ENCODE measurements at regions not wholly inside any gene's neighbourhood (a gene's known extent, or its start where the extent isn't known, plus 50 kb on each side); places are given as distances from the start of the nearest gene placed in this dataset.
A peak's percentile ranks its signal among the peaks of the same experiment; 100 is the strongest.

GRCh38 chr17:73803964-73804435 is 159.8 kb upstream of the SDK2 start:
- DNase-seq = no peak

GRCh38 chr17:73806768-73807167 is 162.5 kb upstream of the SDK2 start:
- no peak for DNase-seq

GRCh38 chr17:73813201-73813600 is 169.0 kb upstream of the SDK2 start:
- DNase-seq = no peak

- no peak for DNase-seq
These were observed 169.8 kb upstream of the SDK2 start for GRCh38 chr17:73814075-73814474.

- DNase-seq = no peak
These were observed 171.2 kb upstream of the SDK2 start for GRCh38 chr17:73815474-73815873.

- no peak for DNase-seq
These were observed 175.5 kb upstream of the SDK2 start for GRCh38 chr17:73819440-73820395.

GRCh38 chr17:73820686-73821448 is 176.6 kb upstream of the SDK2 start:
- peak in 4 of 51 donors; percentile 5 to 30 (median 11) for DNase-seq

GRCh38 chr17:73821665-73822064 is 177.4 kb upstream of the SDK2 start:
- no peak for DNase-seq

GRCh38 chr17:73822371-73822770 is 178.1 kb upstream of the SDK2 start:
- DNase-seq = no peak

GRCh38 chr17:73823684-73824083 is 179.4 kb upstream of the SDK2 start:
- no peak for DNase-seq

- DNase-seq = no peak
These were observed 180.1 kb upstream of the SDK2 start for GRCh38 chr17:73824321-73824720.

- no peak for DNase-seq
These were observed 182.1 kb upstream of the SDK2 start for GRCh38 chr17:73826181-73826871.

- no peak for DNase-seq
These were observed 182.6 kb upstream of the SDK2 start for GRCh38 chr17:73826872-73827228.

- no peak for DNase-seq
These were observed 183.5 kb upstream of the SDK2 start for GRCh38 chr17:73827627-73828291.

GRCh38 chr17:73829676-73830280 is 185.5 kb upstream of the SDK2 start:
- DNase-seq = no peak

- no peak for DNase-seq
These were observed 187.5 kb upstream of the SDK2 start for GRCh38 chr17:73831699-73832098.

GRCh38 chr17:73833775-73834488 is 189.7 kb upstream of the SDK2 start:
- peak in 1 of 51 donors; percentile 11 for DNase-seq

- no peak for DNase-seq
These were observed 190.6 kb upstream of the SDK2 start for GRCh38 chr17:73834684-73835343.

- no peak for DNase-seq
These were observed 191.4 kb upstream of the SDK2 start for GRCh38 chr17:73835605-73836004.

- no peak for DNase-seq
These were observed 194.6 kb upstream of the SDK2 start for GRCh38 chr17:73838815-73839214.
